ENCODE measurements at regions not wholly inside any gene's neighbourhood (a gene's known extent, or its start where the extent isn't known, plus 50 kb on each side); places are given as distances from the start of the nearest gene placed in this dataset.

DNA sequence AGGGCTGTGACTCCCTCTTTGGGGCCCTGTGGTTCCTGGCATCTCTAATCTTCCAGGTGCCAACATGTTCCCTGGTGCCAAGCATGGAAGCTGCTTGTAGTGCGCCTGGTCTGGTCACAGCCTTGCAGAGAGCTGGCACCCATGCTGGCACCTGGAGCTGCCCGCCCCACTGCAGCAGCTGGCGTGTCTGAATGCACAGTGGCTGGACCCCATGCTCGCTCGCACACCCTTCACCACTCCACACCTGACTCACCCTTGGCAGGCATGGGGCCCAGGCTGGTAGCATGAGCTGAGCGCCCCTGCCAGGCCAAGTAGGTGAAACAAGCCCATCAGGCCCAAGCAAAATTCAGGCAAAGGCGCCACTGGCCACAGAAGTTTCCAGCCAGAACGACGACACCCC lies 119.1 kb downstream of the DNAAF6 start:
- Mint-ChIP-seq H3K27ac (ENCODE audit: unreplicated experiment) (no peak overlapping the region), H3K36me3 (ENCODE audit: low read depth, unreplicated experiment) (no peaks in the 10 kb centered on the region), H3K9me3 (ENCODE audit: unreplicated experiment) (no peaks in the 10 kb centered on the region), H3K27me3 (ENCODE audit: low read depth, unreplicated experiment) (peaks cover 4% of the 10 kb centered on the region), H3K4me1 (ENCODE audit: low read depth, unreplicated experiment) (no peaks in the 10 kb centered on the region), H3K4me3 (ENCODE audit: unreplicated experiment) (no peak overlapping the region)
- Histone ChIP-seq H3K27me3 (ENCODE audit: insufficient read depth, low read length) (no peaks in the 10 kb centered on the region), H3K36me3 (ENCODE audit: insufficient read depth, low read length) (no peaks in the 10 kb centered on the region), H2AFZ (ENCODE audit: low read depth, low read length) (no peak overlapping the region), H3K4me1 (ENCODE audit: insufficient read depth, low read length) (no peaks in the 10 kb centered on the region), H3K4me3 (ENCODE audit: insufficient read depth, low read depth, low read length) (no peak overlapping the region), H3K9me3 (ENCODE audit: insufficient read depth, low read depth, low read length) (no peaks in the 10 kb centered on the region), H3K27ac (ENCODE audit: low read depth, low read length) (no peak overlapping the region), H3K4me2 (ENCODE audit: low read length) (no peak overlapping the region), H3K79me2 (ENCODE audit: insufficient read depth, low read length) (no peaks in the 10 kb centered on the region), H3K9ac (ENCODE audit: low read length) (no peak overlapping the region), H4K20me1 (ENCODE audit: insufficient read depth, low read length) (no peaks in the 10 kb centered on the region)
- no peak for TF ChIP-seq EZH2 (IDR thresholded peaks at IDR 0.05; ENCODE audit: insufficient read depth, low read length)
- TF ChIP-seq, protein P1, sequence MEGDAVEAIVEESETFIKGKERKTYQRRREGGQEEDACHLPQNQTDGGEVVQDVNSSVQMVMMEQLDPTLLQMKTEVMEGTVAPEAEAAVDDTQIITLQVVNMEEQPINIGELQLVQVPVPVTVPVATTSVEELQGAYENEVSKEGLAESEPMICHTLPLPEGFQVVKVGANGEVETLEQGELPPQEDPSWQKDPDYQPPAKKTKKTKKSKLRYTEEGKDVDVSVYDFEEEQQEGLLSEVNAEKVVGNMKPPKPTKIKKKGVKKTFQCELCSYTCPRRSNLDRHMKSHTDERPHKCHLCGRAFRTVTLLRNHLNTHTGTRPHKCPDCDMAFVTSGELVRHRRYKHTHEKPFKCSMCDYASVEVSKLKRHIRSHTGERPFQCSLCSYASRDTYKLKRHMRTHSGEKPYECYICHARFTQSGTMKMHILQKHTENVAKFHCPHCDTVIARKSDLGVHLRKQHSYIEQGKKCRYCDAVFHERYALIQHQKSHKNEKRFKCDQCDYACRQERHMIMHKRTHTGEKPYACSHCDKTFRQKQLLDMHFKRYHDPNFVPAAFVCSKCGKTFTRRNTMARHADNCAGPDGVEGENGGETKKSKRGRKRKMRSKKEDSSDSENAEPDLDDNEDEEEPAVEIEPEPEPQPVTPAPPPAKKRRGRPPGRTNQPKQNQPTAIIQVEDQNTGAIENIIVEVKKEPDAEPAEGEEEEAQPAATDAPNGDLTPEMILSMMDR (IDR thresholded peaks at IDR 0.05; ENCODE audit: insufficient read depth, low read depth, low read length), result no peak
- no peak for DNase-seq (ENCODE audit: low read depth)
- no peak for FAIRE-seq

DNA sequence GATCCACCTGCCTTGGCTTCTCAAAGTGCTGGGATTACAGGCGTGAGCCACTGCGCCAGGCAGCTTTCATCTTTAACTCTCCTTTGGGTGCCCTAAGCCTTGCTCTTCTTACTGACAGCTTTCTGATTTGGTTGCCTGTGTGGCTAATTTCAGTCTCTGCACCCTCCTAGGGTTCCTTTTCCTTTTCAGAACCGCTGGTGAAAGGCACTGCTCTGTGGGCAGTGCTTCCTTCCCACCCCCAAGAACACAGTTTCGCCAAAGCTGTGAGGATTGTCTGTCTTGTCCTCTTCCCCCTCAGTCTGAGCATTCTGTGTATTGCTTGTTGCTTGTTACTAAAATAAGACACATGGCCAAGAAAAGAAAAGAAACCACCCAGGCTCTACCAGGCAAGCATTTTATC lies 101.4 kb upstream of the FRMPD3 start:
- H3K79me2 ChIP-seq (ENCODE audit: insufficient read depth, low read length), result no peaks in the 10 kb centered on the region
- peaks cover 2% of the 10 kb centered on the region for H3K9me3 Mint-ChIP-seq (ENCODE audit: unreplicated experiment)
- no peaks in the 10 kb centered on the region for H3K27me3 Mint-ChIP-seq (ENCODE audit: low read depth, unreplicated experiment)

DNA sequence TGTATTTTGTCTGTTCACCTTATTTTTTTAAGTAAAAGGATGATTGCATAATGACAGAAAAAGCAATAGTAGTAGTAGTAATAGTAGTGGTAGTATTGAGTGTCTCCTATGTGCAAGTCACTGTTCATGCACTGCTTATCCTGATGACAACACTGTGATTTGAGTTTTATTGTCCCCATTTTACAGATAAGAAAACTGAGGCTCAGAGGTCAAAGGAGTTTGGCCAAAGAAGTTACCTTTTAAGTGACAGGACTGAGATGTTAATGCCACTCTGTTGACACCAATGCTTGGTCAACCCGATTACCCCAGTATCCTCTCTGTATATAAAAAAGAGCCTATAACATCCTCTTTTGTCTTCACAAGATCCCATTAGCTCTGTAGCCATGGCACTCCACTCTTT lies 100.5 kb upstream of the FRMPD3 start:
- H3K4me3 ChIP-seq (ENCODE audit: insufficient read depth, low read depth, low read length), result no peak overlapping the region
- TF ChIP-seq, protein P1 (IDR thresholded peaks at IDR 0.05; ENCODE audit: insufficient read depth, low read depth, low read length), result no peak
- TF ChIP-seq EZH2 (IDR thresholded peaks at IDR 0.05; ENCODE audit: insufficient read depth, low read length), result no peak
- H3K4me1 ChIP-seq (ENCODE audit: insufficient read depth, low read length), result no peaks in the 10 kb centered on the region
- H3K79me2 ChIP-seq (ENCODE audit: insufficient read depth, low read length), result no peaks in the 10 kb centered on the region
- no peaks in the 10 kb centered on the region for H4K20me1 ChIP-seq (ENCODE audit: insufficient read depth, low read length)
- H3K4me3 Mint-ChIP-seq (ENCODE audit: unreplicated experiment), result no peak overlapping the region
- no peaks in the 10 kb centered on the region for H3K27me3 ChIP-seq (ENCODE audit: insufficient read depth, low read length)
- no peaks in the 10 kb centered on the region for H3K4me1 Mint-ChIP-seq (ENCODE audit: low read depth, unreplicated experiment)
- peaks cover 2% of the 10 kb centered on the region for H3K9me3 Mint-ChIP-seq (ENCODE audit: unreplicated experiment)
- no peak overlapping the region for H3K9ac ChIP-seq (ENCODE audit: low read length)
- H3K4me2 ChIP-seq (ENCODE audit: low read length), result no peak overlapping the region
- H3K36me3 Mint-ChIP-seq (ENCODE audit: low read depth, unreplicated experiment), result no peaks in the 10 kb centered on the region
- no peaks in the 10 kb centered on the region for H3K36me3 ChIP-seq (ENCODE audit: insufficient read depth, low read length)
- H2AFZ ChIP-seq (ENCODE audit: low read depth, low read length), result no peak overlapping the region
- no peak overlapping the region for H3K27ac Mint-ChIP-seq (ENCODE audit: unreplicated experiment)
- no peaks in the 10 kb centered on the region for H3K9me3 ChIP-seq (ENCODE audit: insufficient read depth, low read depth, low read length)
- DNase-seq (ENCODE audit: low read depth), result no peak
- FAIRE-seq, result no peak
- no peak overlapping the region for H3K27ac ChIP-seq (ENCODE audit: low read depth, low read length)
- no peaks in the 10 kb centered on the region for H3K27me3 Mint-ChIP-seq (ENCODE audit: low read depth, unreplicated experiment)

More for the DNA sequence above, 101.4 kb upstream of the FRMPD3 start:
- Histone ChIP-seq H3K4me1 (ENCODE audit: insufficient read depth, low read length) (no peaks in the 10 kb centered on the region), H3K9ac (ENCODE audit: low read length) (no peak overlapping the region), H3K27me3 (ENCODE audit: insufficient read depth, low read length) (no peaks in the 10 kb centered on the region), H2AFZ (ENCODE audit: low read depth, low read length) (no peak overlapping the region), H3K27ac (ENCODE audit: low read depth, low read length) (no peak overlapping the region), H3K4me3 (ENCODE audit: insufficient read depth, low read depth, low read length) (no peak overlapping the region), H3K4me2 (ENCODE audit: low read length) (no peak overlapping the region), H3K36me3 (ENCODE audit: insufficient read depth, low read length) (no peaks in the 10 kb centered on the region), H3K9me3 (ENCODE audit: insufficient read depth, low read depth, low read length) (no peaks in the 10 kb centered on the region), H4K20me1 (ENCODE audit: insufficient read depth, low read length) (no peaks in the 10 kb centered on the region)
- H3K36me3 Mint-ChIP-seq (ENCODE audit: low read depth, unreplicated experiment), result no peaks in the 10 kb centered on the region
- H3K4me1 Mint-ChIP-seq (ENCODE audit: low read depth, unreplicated experiment), result no peaks in the 10 kb centered on the region
- no peak overlapping the region for H3K27ac Mint-ChIP-seq (ENCODE audit: unreplicated experiment)
- DNase-seq (ENCODE audit: low read depth), result no peak
- TF ChIP-seq, protein P1 (IDR thresholded peaks at IDR 0.05; ENCODE audit: insufficient read depth, low read depth, low read length), result no peak
- no peak for TF ChIP-seq EZH2 (IDR thresholded peaks at IDR 0.05; ENCODE audit: insufficient read depth, low read length)
- no peak for FAIRE-seq
- no peak overlapping the region for H3K4me3 Mint-ChIP-seq (ENCODE audit: unreplicated experiment)

Data from astrocyte (in vitro differentiated cells and primary cell).